ENCODE measurements at regions not wholly inside any gene's neighbourhood (a gene's known extent, or its start where the extent isn't known, plus 50 kb on each side); places are given as distances from the start of the nearest gene placed in this dataset.

DNA sequence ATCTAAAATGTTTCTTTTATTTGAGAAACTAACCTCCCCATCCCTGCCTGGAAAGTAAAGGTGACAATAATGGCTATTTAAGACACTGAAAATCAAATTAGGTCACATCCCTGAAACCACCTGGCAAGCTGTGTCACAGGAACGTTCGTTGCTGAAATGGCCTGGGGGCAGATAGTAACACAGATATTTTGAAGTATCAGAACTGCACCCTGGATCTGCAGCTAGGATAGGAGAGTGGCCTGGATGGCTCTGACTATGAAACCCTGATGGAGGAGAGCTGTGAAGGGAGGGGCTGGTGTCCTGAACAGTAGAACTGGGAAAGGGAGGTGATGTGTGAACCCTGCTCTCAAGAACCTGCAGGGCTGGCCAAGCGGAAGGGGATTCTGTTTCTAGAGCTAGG is 648.3 kb upstream of the CFAP20DC start:
- no peak for DNase-seq

DNA sequence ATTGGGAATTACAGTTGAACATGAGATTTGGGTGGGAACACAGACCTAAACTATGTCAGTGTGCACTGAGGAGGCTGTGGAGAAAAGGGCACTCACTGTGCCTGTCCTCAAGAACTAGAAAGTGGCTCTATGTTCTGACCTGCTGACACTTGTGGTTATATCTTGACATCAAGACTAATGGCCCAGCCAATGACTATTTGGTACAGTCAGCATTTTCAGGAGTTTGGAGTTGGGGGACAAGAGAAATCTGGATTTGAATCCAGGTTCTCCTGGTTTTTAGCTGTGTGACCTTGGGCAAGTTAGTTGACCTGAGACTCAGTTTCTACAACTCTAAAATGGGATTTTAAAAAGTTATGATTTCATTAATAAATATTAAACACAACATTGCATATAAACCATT is 647.0 kb upstream of the CFAP20DC start:
- no peak for DNase-seq

DNA sequence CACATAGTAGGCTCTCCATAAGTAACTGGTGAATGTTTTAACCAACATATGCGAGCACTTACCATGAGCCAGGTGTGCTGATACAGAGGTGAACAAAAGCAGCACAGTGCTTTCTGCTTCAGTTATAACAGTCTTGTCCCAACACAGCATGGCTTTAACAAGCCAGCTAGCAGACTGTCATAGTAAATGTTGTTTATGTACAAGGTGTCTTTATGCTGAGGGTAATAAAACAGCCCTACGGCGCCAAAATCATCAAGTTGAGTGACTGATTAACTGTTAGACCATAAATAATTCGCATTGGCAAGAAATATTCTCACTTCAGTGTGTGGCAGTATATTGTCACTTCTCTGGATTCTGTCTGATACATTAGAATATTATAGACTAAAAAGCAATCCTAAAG is 646.0 kb upstream of the CFAP20DC start:
- no peak for DNase-seq

DNA sequence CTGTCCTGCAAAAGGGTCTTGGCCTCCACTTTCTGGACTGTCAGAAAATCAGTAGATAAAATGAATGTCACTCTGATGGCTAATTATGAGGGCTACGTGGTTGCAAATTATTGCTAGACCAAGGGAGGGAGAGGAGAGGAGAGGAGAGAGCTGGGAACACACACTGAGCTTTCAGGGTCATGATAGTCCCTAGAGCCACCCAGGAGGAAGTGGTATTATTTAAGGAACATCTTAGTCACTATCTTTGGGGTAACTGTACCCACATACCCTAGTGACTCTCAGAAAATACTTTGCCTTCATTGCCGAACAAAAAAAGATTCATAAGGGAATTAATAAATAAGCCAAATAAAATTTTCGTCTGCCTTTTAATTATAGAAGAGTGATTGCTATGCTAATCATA is 642.3 kb upstream of the CFAP20DC start:
- no peak for DNase-seq

DNA sequence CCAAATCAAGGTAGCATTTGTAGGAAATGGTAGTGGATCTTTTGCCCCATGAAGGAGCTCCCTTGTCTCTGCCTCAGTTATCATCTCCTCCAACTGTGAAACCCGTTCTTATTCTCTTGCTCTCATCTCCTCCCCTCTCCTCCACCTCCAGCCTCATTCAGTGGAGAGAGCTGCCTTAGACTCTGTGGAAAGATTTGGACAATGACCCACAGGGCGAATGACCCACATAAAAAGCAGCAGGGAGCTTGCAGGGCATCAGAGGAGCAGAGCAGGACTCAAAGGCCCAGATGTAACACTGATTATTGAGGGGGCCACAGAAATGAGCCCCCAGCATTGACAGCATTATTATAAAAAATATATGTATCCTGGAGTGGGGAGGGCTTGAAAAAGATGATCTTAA is 641.1 kb upstream of the CFAP20DC start:
- DNase-seq, result no peak

DNA sequence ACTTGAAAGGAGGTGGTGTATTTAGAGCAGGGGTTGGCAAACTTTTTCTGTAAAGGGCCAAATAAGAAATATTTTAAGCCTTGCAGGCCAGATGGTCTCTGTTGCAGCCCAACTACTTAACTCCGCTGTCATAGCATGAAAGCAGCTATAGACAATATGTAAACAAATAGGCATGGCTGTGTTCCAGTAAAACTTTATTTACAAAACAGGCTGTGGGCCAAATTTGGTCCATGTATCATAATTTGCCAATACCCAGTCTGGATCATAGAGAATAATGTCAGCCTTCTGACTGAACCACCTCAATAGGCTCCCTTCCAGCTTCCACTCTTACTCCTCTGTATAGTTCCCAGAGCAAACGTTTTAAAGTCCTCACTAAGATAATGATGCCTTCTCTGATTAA is 638.8 kb upstream of the CFAP20DC start:
- DNase-seq, result no peak

DNA sequence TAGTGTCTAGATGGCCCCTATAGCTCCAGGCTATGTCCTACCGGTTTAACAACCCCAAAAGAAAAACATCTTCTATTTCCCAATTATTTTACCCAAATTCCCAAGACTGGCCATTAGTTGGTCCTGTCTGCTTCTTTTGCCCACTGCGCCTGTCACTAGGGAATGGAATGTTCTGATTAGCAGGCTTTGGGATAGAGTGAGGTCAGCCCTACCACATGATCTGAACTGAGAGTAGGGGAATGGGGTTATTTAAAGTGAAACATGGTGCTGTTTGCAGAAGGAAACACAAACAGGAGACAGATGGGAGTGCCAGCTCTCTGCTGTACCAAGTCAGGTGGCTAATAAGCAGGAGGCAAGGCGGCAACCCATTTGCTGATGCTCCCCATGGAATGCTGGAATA is 635.6 kb upstream of the CFAP20DC start:
- no peak for DNase-seq

DNA sequence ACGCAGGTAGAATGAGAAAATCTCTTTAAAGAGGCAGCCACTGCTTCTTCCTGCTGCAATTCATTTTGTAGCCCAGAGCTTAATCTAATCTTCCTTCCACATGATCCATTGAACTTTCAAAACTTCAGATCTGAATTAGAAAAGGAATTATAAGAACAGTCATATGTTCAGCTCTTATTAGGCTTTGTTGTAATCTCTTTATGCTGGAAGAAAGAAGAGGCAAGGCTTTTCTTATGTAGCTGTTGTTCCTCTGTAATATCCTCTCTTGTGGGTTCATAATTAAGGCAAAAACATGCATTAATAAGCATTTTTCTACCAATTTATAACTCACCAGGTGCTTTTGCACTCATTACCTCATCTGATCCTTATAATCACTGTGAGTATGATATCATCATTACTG is 634.9 kb upstream of the CFAP20DC start:
- DNase-seq, result no peak

DNA sequence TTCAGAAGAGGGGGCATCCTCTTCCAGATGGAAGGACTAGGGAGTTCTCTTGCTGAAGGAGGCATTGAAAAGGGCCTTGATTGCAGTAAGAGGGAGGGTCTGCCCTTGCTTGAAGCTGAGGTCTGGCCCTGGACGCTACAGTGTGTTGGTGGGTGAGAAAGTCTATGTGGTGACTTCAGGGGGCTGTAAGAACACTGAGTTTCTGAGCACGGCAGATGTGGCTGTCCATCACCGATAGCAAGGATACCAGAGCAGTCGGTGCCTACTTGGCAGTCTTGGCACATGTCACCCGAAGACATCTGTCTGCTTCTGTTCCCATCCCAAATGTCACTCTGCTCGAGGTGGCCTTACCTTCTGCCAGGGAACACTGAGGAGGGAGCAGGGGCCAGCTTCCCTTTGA is 631.1 kb upstream of the CFAP20DC start:
- no peak for DNase-seq

DNA sequence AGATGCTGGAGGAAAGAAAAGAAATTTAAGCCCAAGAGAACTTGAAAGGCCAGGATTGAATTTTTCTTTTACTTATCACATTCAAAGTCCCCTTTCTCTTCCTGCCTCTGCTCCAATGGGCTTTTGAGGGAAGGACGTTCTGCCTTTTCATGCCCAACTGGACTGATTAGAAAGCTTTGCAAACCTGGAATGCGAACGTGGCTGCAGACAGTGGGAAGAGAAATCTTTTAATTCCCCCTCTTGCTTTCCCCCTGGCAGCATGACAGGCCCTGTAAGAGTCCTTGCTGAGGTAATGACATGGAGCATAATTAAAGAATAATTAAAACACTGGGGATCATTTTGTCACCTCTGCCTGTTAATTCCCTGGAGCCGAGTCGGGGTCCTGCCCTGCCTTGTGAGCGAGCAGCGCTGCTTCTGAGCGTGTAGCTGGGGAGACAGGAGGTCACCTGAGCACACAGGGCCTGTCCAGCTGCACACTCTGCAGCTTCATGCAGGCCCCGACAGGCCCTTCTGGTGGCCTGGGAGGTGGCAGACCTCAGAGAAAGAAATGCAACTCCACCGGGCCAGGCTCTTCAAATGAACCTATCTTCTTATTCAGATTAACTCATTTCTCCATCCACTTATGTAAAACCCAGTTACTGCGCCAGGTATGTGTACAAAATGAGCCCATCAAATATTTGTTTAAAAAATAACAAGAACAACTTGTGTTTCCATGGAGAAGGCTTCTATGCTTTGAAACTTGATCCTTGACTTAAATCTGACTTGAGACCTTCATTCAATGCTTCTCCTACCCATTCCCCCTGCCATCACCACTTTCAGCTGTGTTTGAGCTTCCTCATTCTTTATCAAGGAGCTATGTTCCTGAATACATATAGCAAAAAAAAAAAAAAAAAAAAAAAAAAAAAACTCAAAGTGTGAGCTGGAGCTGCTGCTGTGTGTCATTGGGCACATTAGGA is 628.2 kb upstream of the CFAP20DC start:
- no peak for DNase-seq

DNA sequence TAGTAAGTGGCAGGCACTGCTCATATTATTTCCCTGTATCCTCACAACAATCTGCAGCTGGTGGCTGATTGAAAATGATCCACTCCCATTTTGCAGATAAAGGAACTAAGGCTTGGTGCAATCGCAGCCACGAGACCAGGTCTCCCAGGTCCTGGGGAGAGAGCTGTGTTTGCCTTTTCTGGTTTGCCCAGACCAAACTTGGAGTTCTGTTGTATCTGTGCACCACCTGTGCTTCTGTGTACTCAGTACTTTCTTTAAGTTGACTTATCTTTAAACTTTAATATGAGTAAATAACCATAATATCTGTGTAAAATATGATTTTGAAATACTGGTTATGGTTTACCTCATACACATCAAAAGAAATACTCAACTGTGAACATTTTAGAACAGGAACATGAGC is 625.7 kb upstream of the CFAP20DC start:
- DNase-seq, result no peak

DNA sequence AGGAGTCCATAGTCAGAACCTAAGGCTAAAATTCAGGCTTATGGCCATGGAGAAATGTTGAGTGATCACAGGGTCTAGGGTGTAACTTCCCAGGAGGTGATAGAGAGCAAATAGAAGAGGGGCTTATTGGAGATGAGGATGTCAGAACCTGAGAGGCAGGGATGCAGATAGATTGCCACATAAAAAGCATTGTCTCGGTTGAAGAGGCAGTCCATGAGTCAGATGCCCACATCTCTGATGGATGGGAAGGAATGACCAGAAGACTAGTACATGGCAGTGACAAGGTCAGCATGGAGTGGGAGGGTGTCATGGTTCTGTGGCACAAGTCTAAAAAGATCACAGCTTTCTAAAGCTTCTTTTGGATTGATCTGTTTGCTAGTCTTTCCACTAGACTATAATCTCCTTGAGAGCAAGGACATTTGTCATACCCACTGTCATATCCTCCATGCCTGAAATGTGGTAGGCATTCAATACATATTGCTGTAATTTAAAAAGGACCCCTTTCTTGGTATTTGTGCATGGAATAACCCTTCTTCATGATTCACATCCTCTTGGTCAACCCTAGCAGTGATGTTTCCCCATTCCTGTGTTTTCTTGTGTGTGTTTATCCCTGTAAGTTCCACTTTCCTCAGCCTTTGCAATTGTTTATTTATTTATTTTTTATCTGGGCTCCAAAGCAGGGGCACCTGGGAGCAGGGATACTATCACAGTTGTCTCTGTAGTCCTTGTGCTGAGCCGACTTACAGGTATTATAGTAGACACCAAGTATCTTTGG is 613.4 kb upstream of the CFAP20DC start:
- no peak for DNase-seq

DNA sequence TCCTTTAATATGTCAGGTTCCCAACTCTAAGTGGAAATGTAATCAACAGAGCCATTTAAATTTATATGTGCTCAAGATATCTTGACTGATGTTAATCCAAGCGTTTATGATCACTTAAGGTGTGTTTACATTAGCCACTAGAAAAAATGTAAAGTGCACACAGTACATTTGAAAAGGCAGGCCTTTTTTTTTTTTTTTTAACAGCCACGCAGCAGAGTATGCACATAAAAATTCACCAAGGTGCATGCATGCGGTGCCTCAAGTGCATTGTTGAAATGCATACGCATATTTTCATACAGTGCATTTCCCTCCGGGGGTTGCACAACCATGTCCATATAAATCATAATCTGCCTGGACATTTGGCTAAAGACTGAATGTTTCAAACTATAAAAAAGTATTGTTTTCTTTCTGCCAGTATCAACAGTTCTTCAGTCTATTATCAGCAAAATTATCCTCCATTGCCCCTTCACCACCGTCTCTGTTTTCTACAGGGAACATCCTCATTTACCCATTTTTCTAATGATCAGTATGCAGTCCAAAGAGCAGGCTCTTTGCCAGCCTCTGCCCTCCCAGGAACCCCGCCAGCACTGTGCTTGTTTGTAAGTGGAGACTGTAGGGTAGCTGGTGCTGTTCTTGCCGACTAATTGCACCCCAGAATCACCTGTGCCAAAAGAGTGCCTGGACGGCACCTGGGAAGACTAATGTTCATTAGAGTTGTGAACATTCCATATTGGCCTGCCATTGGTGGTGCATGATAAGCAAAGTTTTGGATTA is 611.2 kb upstream of the CFAP20DC start:
- DNase-seq, result no peak

DNA sequence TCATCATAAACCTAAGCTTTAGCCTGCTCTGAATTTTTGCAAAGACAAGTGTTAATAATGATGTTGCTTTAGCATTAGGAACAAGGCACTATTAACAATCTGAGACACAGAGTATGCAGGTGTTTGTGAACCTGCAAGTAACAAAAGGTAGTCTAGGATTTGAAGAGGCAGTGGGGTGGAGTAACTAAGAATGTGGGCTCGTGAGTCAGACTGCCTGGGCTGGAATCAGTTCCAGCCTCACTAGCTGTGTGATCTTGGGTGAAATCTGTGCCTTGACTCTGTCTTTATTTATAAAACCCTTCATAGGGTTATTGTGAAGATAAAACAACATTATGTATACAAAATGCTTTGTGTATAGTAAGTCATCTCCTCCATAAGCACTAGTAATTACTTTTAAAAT is 610.6 kb upstream of the CFAP20DC start:
- DNase-seq, result no peak

DNA sequence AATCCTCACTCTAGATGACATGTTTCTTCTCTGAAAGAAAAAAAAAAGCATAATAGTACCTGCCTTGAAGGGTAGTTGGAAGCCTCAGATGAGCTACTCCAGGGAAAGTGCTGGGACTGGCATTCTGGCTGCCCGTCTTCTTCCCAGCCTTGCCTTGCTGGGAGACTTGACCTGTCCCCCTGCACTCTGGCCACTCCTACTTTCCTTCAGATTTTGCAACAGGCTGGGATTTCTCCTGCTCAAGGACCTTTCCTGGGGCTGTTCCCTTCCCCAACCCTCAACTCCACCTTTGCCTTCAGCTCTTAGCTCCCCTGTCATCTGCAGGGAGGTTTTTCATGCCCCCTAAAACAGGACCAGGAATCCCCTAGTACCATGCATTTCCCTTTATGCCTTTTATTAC is 609.9 kb upstream of the CFAP20DC start:
- no peak for DNase-seq

DNA sequence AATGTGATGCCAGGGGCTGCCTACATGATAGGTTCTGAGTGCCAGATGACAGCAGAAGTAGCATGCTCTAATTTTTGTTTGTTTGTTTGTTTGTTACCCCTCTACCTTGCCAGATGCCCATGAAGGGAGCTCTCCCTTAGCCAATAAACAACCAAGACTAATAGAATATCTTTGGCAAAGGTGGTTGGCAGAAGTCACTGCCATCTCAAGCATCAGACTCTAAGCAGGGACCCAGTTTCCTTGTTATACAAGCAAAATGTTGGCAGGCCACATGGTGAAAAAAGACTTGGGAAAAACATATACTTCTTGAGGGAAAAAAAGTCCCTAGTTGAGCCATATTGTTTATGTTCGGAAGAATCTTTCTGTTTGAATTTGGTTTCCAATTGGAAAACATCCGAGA is 609.0 kb upstream of the CFAP20DC start:
- DNase-seq, result no peak

DNA sequence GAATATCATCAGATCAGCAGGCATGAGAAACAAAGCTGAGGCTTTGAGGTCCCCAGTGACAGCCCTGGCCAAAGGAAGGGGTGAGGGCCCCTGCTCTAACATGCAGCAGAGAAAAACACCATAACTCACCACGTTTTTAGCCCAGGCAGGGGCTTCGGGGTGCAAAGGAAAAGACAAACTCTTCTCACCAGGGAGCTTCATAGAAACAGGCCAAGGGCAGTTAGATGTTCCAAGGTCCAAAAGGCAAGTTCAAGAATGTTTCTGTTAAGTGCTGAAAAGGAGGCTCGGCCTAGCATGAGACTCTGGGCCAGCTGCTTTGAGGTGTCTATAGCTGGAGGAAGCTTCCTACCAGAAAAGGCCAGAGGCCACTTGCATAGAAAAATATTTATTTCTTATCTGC is 608.4 kb upstream of the CFAP20DC start:
- DNase-seq, result no peak

DNA sequence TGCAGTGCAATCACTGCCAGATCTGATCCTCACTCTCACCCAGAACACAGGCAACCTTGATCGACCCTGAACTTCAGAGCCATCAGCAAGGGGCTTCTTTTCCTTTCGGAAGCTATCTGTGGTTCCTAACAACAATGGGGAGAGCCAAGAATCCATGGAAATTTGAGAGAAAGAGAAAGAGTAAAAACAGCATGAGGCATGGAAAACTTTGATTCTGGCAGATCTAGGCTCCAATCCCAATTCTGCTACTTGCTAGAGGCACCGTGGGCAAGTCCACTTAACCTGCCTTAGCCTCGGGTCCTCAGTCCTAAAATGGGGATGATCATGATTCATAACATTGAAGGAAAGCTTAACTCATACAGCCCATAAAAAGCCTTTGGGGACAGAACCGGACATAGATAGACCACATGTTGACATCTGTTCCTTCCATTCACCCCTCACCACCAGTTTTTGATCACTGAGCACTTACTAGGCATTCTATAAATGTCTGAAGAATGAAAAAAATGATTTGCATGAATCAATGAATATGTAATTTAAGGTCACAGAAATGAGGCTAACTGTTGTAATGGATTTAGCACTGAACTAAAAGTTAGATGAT is 605.7 kb upstream of the CFAP20DC start:
- DNase-seq, result no peak

DNA sequence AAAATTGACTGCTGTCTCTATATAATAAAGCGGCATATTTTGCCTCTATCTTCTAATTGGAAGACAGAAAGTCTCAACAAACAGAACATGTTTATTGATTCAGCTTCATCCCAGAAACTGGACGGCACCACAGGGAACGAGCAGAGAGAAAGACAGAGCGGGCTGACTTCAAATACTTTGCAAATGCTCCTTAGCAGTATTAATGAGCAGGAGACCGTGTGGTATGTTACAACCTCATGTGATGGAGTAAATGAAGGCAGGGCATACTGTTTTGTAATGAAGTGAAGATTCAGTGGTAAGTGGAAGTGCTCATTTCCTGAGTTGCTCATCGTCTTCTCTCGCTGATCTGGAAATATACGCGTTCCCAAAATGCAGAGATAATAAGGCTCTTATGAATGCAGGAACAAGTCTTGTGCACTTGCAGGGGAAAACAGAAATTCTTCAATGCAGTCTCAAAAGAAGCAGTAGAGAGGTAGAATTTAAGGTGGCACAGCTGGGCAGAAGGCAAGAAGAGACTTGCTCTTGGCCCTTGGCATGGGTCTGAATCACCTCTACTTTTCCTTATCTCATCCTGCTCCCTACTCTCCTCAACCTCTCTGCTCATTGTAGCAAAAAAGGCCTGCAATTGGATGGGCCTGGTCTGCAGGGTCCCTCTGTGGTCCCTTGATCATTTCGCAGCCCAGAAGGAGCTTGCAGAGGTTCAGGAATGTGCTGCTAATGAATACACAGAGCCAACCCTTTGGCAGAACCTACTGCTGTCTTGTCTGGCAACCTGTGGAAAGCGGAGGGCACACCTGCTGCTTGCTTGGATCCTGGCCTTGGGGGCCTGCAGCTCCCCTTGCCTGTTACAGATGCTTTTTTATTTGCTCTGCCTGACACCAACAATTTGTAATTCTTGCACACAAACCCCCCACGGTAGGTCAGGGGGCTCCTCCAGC is 604.9 kb upstream of the CFAP20DC start:
- DNase-seq, result no peak

DNA sequence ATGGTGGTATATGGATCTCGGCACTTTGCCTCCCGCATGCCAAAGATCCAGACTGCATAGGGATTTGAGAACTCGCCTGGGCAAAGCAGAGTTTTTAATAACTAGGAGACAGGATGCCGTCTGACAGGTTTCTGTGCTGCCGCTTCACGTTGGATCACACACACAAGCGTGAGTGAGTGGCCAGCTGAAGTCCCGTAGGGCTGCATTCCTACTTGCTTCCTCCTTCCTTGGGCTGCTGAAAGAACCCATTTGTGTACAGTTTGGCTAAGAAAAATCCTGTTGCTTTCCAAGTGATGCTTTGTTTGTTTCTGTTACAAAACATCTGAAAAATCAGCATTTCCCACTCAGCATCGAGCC is 604.3 kb upstream of the CFAP20DC start:
- no peak for DNase-seq

DNA sequence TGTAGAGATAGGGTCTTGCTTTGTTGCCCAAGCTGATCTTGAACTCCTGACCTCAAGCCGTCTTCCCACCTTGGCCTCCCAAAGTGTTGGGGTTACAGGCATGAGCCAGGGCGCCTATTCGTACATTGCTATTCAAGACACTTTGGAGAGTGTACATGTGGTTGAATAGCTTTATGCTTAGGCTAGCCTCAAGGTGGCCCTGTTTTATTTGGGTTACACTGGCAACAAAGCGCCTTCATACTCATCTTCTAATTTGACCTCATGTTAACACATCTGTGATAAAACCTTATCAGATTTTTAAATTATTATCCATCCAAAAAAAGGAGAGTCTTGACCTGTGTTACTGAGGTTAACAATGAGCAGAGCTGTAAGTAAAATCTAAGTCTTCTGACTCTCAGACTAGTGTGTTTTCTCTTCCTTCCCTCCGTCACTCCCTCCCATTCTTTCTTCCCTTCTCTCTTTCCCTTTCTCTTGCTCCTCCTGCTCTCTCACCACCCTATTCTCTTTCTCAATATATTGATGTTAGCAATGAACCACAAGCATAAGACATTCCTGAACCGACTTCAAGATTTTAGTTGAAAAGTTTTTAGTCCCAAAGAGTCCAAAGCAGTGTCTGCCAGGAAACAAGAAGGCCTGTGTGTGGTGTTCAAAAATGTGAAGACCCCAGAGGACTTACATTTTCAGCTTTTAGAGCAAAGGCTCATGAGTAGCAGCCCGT is 603.7 kb upstream of the CFAP20DC start:
- DNase-seq, result no peak
